A673 (cell line): ENCODE measurements at regions not wholly inside any gene's neighbourhood (a gene's known extent, or its start where the extent isn't known, plus 50 kb on each side); places are given as distances from the start of the nearest gene placed in this dataset.

Experiments used
- BruUV-seq: library from RNA; stranded (reverse); fragments of 400-500 nt; replicated peaks from 2 replicates; lab custom pipeline; 2021; lab: Mats Ljungman, UMichigan
- CTCF ChIA-PET: fragments of 300-600 bp; sonication (Branson Sonifier 250); formaldehyde crosslinking; loops from one replicate; lab custom pipeline; 2022; ENCODE audit warnings: antibody characterized with exemption; lab: Charles Lee
- POLR2A ChIA-PET: fragments of 300-600 bp; sonication (Branson Sonifier 250); formaldehyde crosslinking; loops from one replicate; lab custom pipeline; 2022; ENCODE audit warnings: antibody characterized with exemption; ENCODE audit not compliant: low non-redundant PET; lab: Charles Lee
- DNase-seq: peaks from one replicate; pipeline ENCODE4 v3.0.0-alpha.2; 2015; ENCODE audit warnings: low spot score
- H3K27ac ChIP-seq: fragments of 200-600 bp; sonication (generic); 2 replicates; pipeline ENCODE4 v1.5.1; 2016; ENCODE audit warnings: mixed run types, low read depth, mild to moderate bottlenecking, mixed read lengths, antibody characterized with exemption, low read length; ENCODE audit not compliant: poor library complexity, severe bottlenecking
- H3K27me3 ChIP-seq: fragments of 200-600 bp; sonication (generic); replicated peaks from 2 replicates; pipeline ENCODE4 v1.6.1; 2017; ENCODE audit warnings: mixed run types, low read depth, mild to moderate bottlenecking, mixed read lengths, antibody characterized with exemption, low read length; ENCODE audit not compliant: insufficient read depth, poor library complexity
- H3K36me3 ChIP-seq: fragments of 200-600 bp; sonication (generic); 2 replicates; pipeline ENCODE4 v1.6.1; 2016; ENCODE audit warnings: mixed run types, mild to moderate bottlenecking, mixed read lengths, antibody characterized with exemption, low read length; ENCODE audit not compliant: insufficient read depth, poor library complexity, severe bottlenecking
- H3K4me1 ChIP-seq: fragments of 200-600 bp; sonication (generic); 2 replicates; pipeline ENCODE4 v1.6.1; 2017; ENCODE audit warnings: mixed run types, mild to moderate bottlenecking, mixed read lengths, antibody characterized with exemption, low read length; ENCODE audit not compliant: insufficient read depth, poor library complexity, severe bottlenecking
- H3K4me3 ChIP-seq: fragments of 200-600 bp; sonication (generic); 2 replicates; pipeline ENCODE4 v1.5.1; 2016; ENCODE audit warnings: low read depth, mixed run types, mild to moderate bottlenecking, mixed read lengths, low read length; ENCODE audit not compliant: poor library complexity, severe bottlenecking
- H3K9me3 ChIP-seq: fragments of 200-600 bp; sonication (generic); 2 replicates; pipeline ENCODE4 v1.6.1; 2016; ENCODE audit warnings: mixed run types, low read depth, mild to moderate bottlenecking, mixed read lengths, antibody characterized with exemption, low read length; ENCODE audit not compliant: poor library complexity, severe bottlenecking
- EZH2 ChIP-seq: fragments of 200-600 bp; sonication (generic); IDR thresholded peaks from 2 replicates; pipeline ENCODE4 v1.6.1; 2017; ENCODE audit warnings: borderline replicate concordance, low read depth, mild to moderate bottlenecking, mixed read lengths, antibody characterized with exemption, low read length; ENCODE audit not compliant: poor library complexity, severe bottlenecking
- intact Hi-C: fragments of 100-400 bp; cut with micrococcal nuclease; formaldehyde crosslinking; loops from one replicate; pipeline ENCODE4 v1.10.0; 2022; ENCODE audit not compliant: unreplicated experiment
- TF ChIP-seq, protein P1 (sequence below): fragments of 300-800, 200-600 bp; sonication (generic); conservative IDR thresholded peaks from 2 replicates; pipeline ENCODE4 v1.5.1; 2017; ENCODE audit warnings: low read depth, mild to moderate bottlenecking, antibody characterized with exemption, low read length, moderate library complexity, mixed read lengths

GRCh38 chrX:76957485-76957884 is 489.7 kb upstream of the FGF16 start:
- no TSS peak for BruUV-seq
- no peaks in the 10 kb centered on the region for H3K27me3 ChIP-seq
- ChIA-PET CTCF (no interaction called here), POLR2A (no interaction called here)
- H3K4me3 ChIP-seq, result no peak overlapping the region
- DNase-seq, result no peak
- no peaks in the 10 kb centered on the region for H3K4me1 ChIP-seq
- intact Hi-C loops, result no loop called here
- H3K36me3 ChIP-seq, result no peaks in the 10 kb centered on the region
- no peak overlapping the region for H3K27ac ChIP-seq
- TF ChIP-seq, protein P1, sequence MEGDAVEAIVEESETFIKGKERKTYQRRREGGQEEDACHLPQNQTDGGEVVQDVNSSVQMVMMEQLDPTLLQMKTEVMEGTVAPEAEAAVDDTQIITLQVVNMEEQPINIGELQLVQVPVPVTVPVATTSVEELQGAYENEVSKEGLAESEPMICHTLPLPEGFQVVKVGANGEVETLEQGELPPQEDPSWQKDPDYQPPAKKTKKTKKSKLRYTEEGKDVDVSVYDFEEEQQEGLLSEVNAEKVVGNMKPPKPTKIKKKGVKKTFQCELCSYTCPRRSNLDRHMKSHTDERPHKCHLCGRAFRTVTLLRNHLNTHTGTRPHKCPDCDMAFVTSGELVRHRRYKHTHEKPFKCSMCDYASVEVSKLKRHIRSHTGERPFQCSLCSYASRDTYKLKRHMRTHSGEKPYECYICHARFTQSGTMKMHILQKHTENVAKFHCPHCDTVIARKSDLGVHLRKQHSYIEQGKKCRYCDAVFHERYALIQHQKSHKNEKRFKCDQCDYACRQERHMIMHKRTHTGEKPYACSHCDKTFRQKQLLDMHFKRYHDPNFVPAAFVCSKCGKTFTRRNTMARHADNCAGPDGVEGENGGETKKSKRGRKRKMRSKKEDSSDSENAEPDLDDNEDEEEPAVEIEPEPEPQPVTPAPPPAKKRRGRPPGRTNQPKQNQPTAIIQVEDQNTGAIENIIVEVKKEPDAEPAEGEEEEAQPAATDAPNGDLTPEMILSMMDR, result no peak
- no peak for TF ChIP-seq EZH2
- peaks cover 11% of the 10 kb centered on the region for H3K9me3 ChIP-seq

DNA sequence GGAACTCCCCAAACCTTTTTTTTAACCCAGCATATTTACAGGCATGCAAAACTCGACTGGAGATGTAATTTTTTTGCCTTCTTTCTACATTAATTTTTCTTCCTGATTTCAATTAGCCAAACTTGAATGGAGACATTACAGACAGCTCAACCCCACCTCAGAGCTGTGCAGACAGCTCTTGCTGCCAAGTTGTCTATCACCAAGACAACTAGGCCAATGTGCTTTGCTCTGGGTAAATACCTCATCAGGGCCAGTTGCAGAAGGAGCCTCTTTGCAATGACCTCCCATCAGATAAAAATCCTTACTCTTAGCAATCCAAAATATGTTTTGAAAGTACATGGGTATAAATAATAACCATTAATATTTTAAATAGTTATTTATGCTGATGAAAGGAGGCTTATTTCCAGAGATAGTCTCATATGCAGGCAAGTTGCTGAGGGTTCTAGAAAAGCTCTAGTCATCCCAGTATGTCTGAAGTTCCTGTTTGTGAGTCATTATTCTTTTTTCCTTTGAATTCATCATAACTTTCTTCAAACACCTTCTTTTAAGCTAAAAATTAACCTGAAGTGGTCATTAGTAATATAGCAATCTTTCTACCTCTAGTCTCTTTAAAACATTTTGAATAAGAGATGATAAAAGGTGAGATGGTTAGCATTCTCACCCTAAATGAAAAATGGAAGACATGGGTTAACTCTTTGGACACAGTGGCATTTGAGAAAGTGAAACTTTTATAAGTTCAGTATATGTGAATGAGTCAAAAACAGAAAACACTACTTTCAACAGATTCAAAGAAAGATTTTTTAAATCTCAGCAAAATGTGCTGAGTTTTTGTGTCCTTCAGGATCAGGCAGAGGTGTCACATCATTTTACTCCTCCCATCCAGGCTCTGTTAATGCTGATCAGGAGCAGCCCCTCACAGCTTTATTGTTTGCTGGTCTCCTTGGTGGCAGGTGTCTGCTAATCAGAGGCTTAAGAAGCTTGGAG is 475.5 kb upstream of the FGF16 start:
- BruUV-seq, result no TSS peak
- H3K36me3 ChIP-seq, result no peaks in the 10 kb centered on the region
- no peak overlapping the region for H3K4me3 ChIP-seq
- ChIA-PET CTCF (no interaction called here), POLR2A (no interaction called here)
- no peak for DNase-seq
- no peaks in the 10 kb centered on the region for H3K4me1 ChIP-seq
- H3K27ac ChIP-seq, result no peak overlapping the region
- H3K27me3 ChIP-seq, result no peaks in the 10 kb centered on the region
- TF ChIP-seq, protein P1, result no peak
- intact Hi-C loops, result no loop called here
- H3K9me3 ChIP-seq, result peaks cover 6% of the 10 kb centered on the region

DNA sequence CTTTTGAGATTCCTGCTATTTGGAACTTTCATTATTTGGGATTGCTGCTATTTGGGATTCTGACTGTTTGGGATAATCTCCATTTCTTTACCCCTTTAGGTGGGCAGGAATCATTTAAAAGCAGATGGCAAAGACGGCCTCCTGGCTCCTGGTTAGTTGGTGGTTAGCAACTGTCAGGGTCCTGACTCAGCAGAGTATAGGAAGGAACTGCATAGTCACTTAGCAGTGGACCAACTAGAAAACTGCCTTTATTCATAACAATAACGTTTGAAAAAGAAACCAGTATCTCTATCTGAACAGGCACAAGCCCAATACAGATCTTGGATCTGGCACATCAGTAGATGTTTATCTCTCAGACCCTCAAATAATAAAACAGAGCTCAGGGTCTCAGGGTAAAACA is 469.7 kb upstream of the FGF16 start:
- no peak for DNase-seq
- no peak overlapping the region for H3K27ac ChIP-seq
- no peak overlapping the region for H3K4me3 ChIP-seq
- ChIA-PET CTCF (no interaction called here), POLR2A (no interaction called here)
- BruUV-seq, result no TSS peak
- intact Hi-C loops, result no loop called here
- peaks cover 5% of the 10 kb centered on the region for H3K9me3 ChIP-seq
- H3K27me3 ChIP-seq, result no peaks in the 10 kb centered on the region
- H3K4me1 ChIP-seq, result no peaks in the 10 kb centered on the region
- TF ChIP-seq, protein P1, result no peak
- TF ChIP-seq EZH2, result no peak
- H3K36me3 ChIP-seq, result no peaks in the 10 kb centered on the region
